HG03108 (cell line): ENCODE measurements at regions not wholly inside any gene's neighbourhood (a gene's known extent, or its start where the extent isn't known, plus 50 kb on each side); places are given as distances from the start of the nearest gene placed in this dataset.

ENCODE experiments used
- ATAC-seq: cut with Tn5 transposase; IDR thresholded peaks from one replicate; pipeline ENCODE4 v1.9.1; 2021; ENCODE audit warnings: moderate library complexity; ENCODE audit not compliant: unreplicated experiment

GRCh38 chr15:85889956-85890619 is 95.4 kb upstream of the KLHL25 start:
- no peak for ATAC-seq

DNA sequence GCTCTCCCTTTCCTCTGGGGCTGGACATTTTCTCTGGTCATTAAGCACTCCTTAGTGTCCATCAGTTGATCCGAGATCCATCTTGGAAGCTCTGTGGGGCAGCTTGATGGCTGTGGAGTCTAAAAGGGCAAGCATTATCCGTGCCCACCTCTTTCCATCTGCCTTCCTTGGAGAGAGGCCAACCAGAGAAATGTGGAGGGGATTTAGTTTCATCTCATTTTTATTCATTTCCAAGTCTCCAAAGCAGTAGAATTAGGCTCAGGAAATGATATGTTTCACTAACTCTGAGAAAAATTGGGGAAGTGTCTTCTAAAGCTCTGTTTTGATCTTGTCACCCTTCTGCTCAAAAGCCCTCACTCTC is 95.9 kb upstream of the KLHL25 start:
- ATAC-seq: no peak

- no peak for ATAC-seq
Measured at GRCh38 chr15:85891470-85891869, 96.7 kb upstream of the KLHL25 start.

DNA sequence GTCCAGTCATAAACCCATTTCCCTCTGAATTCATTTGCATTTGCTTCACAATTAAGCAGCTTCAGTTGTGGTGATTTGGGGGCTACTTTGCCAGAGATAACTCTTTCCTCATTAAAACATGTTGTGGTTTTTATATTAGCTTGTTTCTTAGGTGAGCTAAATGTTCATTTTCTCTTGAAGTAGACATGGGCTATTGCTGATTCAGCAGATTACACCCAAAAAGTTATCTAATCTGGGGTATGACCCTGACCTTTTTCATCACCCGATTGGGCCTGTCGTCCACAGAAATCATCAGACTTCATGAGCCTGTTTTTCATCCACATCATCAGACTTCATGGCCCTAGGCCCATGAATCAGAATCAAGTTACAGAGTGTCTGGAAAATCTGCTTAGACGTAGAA is 97.5 kb upstream of the KLHL25 start:
- ATAC-seq: no peak

DNA sequence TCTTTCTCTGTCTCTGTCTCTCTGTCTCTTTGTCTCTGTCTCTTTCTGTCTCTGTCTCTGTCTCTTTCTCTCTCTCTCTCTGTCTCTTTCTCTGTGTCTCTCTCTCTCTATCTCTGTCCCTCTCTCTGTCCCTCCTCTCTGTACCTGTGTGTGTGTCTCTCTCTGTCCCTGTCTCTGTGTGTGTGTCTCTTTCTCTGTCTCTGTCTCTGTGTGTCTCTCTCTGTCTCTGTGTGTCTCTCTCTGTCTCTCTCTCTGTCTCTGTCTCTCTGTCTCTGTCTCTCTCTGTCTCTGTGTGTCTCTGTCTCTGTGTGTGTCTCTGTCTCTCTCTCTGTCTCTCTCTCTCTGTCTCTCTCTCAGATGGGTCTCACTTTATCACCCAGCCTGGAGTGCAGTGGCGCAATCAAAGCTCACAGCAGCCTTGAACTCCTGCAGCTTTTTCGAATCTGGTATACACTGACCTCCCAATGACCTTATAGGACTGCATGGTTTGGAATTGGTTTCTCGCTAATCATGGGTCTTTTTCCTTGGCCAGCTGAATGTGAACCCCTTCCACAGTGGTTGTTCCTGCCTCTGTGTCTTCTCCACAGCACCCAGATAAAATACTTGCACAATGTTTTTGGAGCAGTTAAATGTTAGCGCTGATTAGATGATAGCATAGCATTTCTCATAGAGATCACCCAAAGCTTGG is 102.6 kb upstream of the KLHL25 start:
- ATAC-seq: no peak

- ATAC-seq: no peak
Measured at GRCh38 chr15:85897895-85898717, 103.4 kb upstream of the KLHL25 start.

- ATAC-seq: no peak
Measured at GRCh38 chr15:85899927-85900326, 105.2 kb upstream of the KLHL25 start.

DNA sequence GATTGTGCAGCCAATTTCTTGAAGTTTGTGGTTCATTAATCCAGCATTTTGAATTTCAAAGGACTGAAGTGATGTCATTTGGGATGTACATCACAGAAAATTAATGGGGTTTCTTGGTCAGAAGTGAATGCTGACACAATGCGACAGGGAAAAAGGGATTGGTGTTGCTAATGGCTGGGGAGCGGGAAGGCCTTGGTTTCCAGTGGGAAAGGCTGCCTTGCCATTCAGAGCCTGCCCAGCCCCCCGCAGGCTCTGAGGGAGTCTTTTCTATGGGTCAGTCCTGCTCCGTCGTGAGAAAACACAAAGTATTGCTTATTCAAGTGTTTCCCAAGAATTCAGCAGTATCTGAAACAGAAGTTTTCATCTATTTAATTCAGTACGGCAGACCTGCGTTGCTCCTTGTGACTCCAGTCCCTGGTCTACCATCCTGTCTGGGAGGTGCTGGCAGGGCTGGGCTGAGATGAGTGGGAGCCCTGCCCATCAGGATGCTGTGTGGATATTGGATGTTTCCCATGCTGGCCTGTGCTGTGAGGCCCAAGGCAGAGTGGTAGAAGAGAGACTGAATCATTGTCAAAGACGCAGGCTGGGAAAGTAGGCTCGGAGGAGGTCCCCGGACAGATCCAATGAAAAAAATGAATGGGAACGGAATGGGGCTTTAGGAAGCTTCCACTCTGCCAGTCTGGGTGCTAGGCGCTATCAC is 111.2 kb upstream of the KLHL25 start:
- ATAC-seq: no peak

- ATAC-seq: no peak
Measured at GRCh38 chr15:85906640-85907039, 111.9 kb upstream of the KLHL25 start.

GRCh38 chr15:85910834-85911233 is 116.1 kb upstream of the KLHL25 start:
- ATAC-seq: no peak

DNA sequence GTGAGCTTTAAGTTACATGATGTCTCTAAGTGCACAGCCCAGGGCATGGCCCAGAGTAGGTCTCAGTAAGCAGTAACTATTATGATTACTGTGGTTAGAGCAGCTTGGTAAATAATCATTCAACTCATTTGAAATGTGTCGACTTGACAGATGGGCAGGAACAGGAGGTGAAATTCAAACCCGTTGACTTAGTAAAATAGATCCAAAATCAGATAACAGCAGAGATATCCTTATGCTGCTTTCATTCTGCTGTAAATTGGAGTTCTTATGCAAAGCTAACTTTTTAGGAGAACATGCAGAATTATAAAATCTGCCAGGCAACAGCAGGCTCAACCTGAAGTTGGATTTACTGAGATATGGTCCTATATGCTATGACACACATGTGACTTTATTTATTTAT is 118.7 kb upstream of the KLHL25 start:
- ATAC-seq: no peak

GRCh38 chr15:85920956-85921355 is 126.2 kb upstream of the KLHL25 start:
- no peak for ATAC-seq

DNA sequence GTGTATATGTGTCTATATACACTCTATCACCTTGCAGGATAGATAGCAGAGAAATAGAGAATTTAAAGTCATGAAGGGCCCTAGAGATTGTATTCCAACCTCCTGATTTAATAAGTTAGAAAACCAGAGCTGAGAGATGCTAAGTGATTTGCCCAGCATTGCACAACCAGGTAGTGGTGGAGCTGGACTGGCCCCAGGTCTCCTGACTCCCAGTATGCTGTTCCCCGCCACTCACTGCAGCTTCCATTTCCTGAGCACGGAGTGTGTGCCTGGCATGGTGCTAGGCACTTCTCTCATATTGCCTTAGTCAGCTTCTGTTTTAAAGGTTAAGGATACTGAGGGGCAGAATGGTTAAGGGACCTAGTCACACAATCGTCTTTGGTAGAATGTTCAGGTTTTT is 129.4 kb upstream of the KLHL25 start:
- no peak for ATAC-seq

- no peak for ATAC-seq
Measured at GRCh38 chr15:85925649-85926237, 131.0 kb upstream of the KLHL25 start.

DNA sequence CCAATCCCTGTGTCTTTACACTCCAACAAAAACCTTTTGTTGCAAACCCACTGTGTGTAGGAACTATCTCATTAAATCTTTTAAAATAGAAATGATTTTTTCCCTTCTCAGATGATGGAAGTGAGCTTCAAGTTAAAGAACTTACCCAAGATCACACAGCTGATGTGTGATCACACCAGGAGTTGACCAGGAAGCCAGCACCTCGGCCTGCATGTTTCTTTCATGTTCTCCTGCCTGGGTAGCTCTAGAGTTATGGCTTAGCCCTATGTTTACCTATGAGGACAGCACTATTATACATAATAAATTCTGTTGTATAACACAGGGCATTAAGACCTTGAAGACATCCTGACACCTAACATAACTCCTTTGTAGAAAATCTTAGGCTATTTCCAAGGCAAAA is 132.1 kb upstream of the KLHL25 start:
- ATAC-seq: no peak

- no peak for ATAC-seq
Measured at GRCh38 chr15:85927931-85928537, 133.3 kb upstream of the KLHL25 start.

DNA sequence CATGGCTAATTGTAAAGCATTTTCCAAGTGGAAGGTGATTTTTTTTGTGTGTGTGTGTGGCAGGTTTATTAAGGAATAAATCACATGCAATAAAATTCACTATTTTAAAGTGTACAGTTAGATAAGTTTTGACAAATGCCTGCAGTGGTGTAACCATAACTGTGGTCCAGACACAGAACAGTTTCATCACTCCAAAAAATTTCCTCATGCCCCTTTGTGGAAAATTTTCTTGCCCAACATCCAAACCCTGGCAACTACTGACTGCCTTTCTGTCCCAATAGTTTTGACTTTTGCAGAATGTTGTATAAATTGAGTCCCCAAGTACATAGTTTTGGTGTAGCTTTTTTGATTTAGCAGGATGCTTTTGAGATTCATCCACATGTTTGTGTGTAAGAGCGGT is 135.1 kb upstream of the KLHL25 start:
- no peak for ATAC-seq

DNA sequence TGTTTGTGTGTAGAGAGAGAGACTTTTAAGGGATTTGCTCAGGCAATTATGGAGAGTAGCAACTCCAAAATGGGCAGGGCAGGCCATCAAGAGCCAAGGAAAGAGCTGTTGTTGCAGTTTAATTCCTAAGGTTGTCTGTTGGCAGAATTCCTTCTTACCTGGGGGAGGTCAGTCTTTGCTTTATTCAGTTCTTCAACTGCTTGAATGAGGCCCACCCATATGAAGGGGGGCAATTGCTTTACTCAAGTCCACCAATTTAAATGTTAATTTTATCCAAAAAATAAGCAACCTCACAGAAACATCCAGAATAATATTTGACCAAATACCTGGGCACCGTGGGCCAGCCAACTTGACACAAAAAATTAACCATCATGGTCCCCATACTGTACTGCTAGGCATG is 137.7 kb upstream of the KLHL25 start:
- no peak for ATAC-seq

GRCh38 chr15:85934691-85935090 is 140.0 kb upstream of the KLHL25 start:
- no peak for ATAC-seq

GRCh38 chr15:85935182-85935581 is 140.5 kb upstream of the KLHL25 start:
- no peak for ATAC-seq

GRCh38 chr15:85937661-85938060 is 142.0 kb upstream of the AGBL1 start:
- no peak for ATAC-seq
